ENCODE measurements at regions not wholly inside any gene's neighbourhood (a gene's known extent, or its start where the extent isn't known, plus 50 kb on each side); places are given as distances from the start of the nearest gene placed in this dataset.

GRCh38 chr9:78967596-78968217 is 604.1 kb upstream of the TLE4 start:
- intact Hi-C loops (cut with micrococcal nuclease) (no loop called here), dilution Hi-C loops (cut with MboI; ENCODE audit: extremely low pct_ligation_motif_present, low sequenced_read_pairs) (no loop called here)
- Histone ChIP-seq H3K4me2 (ENCODE audit: insufficient read depth, low read length) (no peak overlapping the region), H3K36me3 (ENCODE audit: control insufficient read depth in 2 of 2, extremely low read depth in 1 of 2, insufficient read depth in 2 of 2, low read length in 2 of 2) (no peaks in the 10 kb centered on the region), H3K9me3 (replicated peaks; ENCODE audit: control insufficient read depth, insufficient read depth, low read length) (no peaks in the 10 kb centered on the region), H3K79me2 (ENCODE audit: control insufficient read depth, insufficient read depth, low read length) (no peaks in the 10 kb centered on the region), H3K27me3 (ENCODE audit: control insufficient read depth in 2 of 2, insufficient read depth in 2 of 2, low read length in 2 of 2) (no peaks in the 10 kb centered on the region), H3K4me3 (replicated peaks in 1 of 3; ENCODE audit: insufficient read depth in 1 of 3, low read depth in 1 of 3, low read length in 3 of 3) (no peak overlapping the region), H3K9me1 (replicated peaks; ENCODE audit: control insufficient read depth, extremely low read depth, insufficient read depth, low read length) (no peaks in the 10 kb centered on the region), H3K27ac (ENCODE audit: insufficient read depth, low read depth, low read length) (no peak overlapping the region), H3K4me1 (ENCODE audit: control insufficient read depth, extremely low read depth, insufficient read depth, low read length) (no peaks in the 10 kb centered on the region), H4K20me1 (replicated peaks; ENCODE audit: control insufficient read depth, extremely low read depth, insufficient read depth, low read length) (no peaks in the 10 kb centered on the region), H2AFZ (ENCODE audit: low read depth, low read length) (no peak overlapping the region), H3K9ac (replicated peaks; ENCODE audit: extremely low read depth, insufficient read depth, low read length) (no peak overlapping the region)
- no TSS peak for BruUV-seq (replicated peaks)
- TF ChIP-seq CTCF (IDR thresholded peaks at IDR 0.05; ENCODE audit: extremely low read depth in 1 of 2, insufficient read depth in 1 of 2, low read depth in 1 of 2, low read length in 2 of 2) (no peak), MAX (IDR thresholded peaks at IDR 0.05; ENCODE audit: insufficient read depth, insufficient read length) (no peak), MYC (IDR thresholded peaks at IDR 0.05; ENCODE audit: low read depth, low read length) (no peak), EZH2 (IDR thresholded peaks at IDR 0.05; ENCODE audit: borderline replicate concordance, low read depth, low read length, severe bottlenecking) (no peak)
- no peak for FAIRE-seq
- POLR2A ChIA-PET: no interaction called here
- no peak for DNase-seq (ENCODE audit: low read depth, low spot score)
- CTCF ChIA-PET: no interaction called here

GRCh38 chr9:78970375-78970774 is 601.4 kb upstream of the TLE4 start:
- no peak overlapping the region for H3K9ac ChIP-seq (replicated peaks; ENCODE audit: extremely low read depth, insufficient read depth, low read length)
- no peak overlapping the region for H2AFZ ChIP-seq (ENCODE audit: low read depth, low read length)
- no peaks in the 10 kb centered on the region for H3K9me1 ChIP-seq (replicated peaks; ENCODE audit: control insufficient read depth, extremely low read depth, insufficient read depth, low read length)
- H3K27me3 ChIP-seq (ENCODE audit: control insufficient read depth in 2 of 2, insufficient read depth in 2 of 2, low read length in 2 of 2): no peaks in the 10 kb centered on the region
- no TSS peak for BruUV-seq (replicated peaks)
- intact Hi-C loops (cut with micrococcal nuclease): no loop called here
- POLR2A ChIA-PET: no interaction called here
- no peak overlapping the region for H3K27ac ChIP-seq (ENCODE audit: insufficient read depth, low read depth, low read length)
- no peaks in the 10 kb centered on the region for H3K36me3 ChIP-seq (ENCODE audit: control insufficient read depth in 2 of 2, extremely low read depth in 1 of 2, insufficient read depth in 2 of 2, low read length in 2 of 2)
- FAIRE-seq: no peak
- H3K4me1 ChIP-seq (ENCODE audit: control insufficient read depth, extremely low read depth, insufficient read depth, low read length): no peaks in the 10 kb centered on the region
- no peaks in the 10 kb centered on the region for H3K9me3 ChIP-seq (replicated peaks; ENCODE audit: control insufficient read depth, insufficient read depth, low read length)
- DNase-seq (ENCODE audit: low read depth, low spot score): no peak
- H4K20me1 ChIP-seq (replicated peaks; ENCODE audit: control insufficient read depth, extremely low read depth, insufficient read depth, low read length): no peaks in the 10 kb centered on the region
- H3K4me3 ChIP-seq (replicated peaks in 1 of 3; ENCODE audit: insufficient read depth in 1 of 3, low read depth in 1 of 3, low read length in 3 of 3): no peak overlapping the region
- CTCF ChIA-PET: interaction anchor here (0.7 kb wide), 1 partner anchor 101 kb away, joined by 3 read pairs; no protein-coding TSS in a partner anchor
- H3K79me2 ChIP-seq (ENCODE audit: control insufficient read depth, insufficient read depth, low read length): no peaks in the 10 kb centered on the region
- TF ChIP-seq FOS (IDR thresholded peaks at IDR 0.05; ENCODE audit: borderline replicate concordance, insufficient read depth, low read length) (no peak), MYC (IDR thresholded peaks at IDR 0.05; ENCODE audit: low read depth, low read length) (no peak), JUN (IDR thresholded peaks at IDR 0.05; ENCODE audit: borderline replicate concordance, insufficient read depth, insufficient read length, low read depth) (no peak), CTCF (IDR thresholded peaks at IDR 0.05; ENCODE audit: extremely low read depth in 1 of 2, insufficient read depth in 1 of 2, low read depth in 1 of 2, low read length in 2 of 2) (no peak), POLR2AphosphoS5 (IDR thresholded peaks at IDR 0.05; ENCODE audit: insufficient read depth, low read depth, low read length) (no peak), MAX (IDR thresholded peaks at IDR 0.05; ENCODE audit: insufficient read depth, insufficient read length) (no peak), EZH2 (IDR thresholded peaks at IDR 0.05; ENCODE audit: borderline replicate concordance, low read depth, low read length, severe bottlenecking) (no peak), GATA2 (IDR thresholded peaks at IDR 0.05; ENCODE audit: insufficient read depth, insufficient read length, low read depth, low read length) (no peak), POLR2A (IDR thresholded peaks at IDR 0.05; ENCODE audit: low read depth, low read length) (no peak)
- H3K4me2 ChIP-seq (ENCODE audit: insufficient read depth, low read length): no peak overlapping the region
- dilution Hi-C loops (cut with MboI; ENCODE audit: extremely low pct_ligation_motif_present, low sequenced_read_pairs): no loop called here
